GM21576 (cell line): ENCODE measurements at regions not wholly inside any gene's neighbourhood (a gene's known extent, or its start where the extent isn't known, plus 50 kb on each side); places are given as distances from the start of the nearest gene placed in this dataset.

Experiments used
- ATAC-seq: cut with Tn5 transposase; IDR thresholded peaks from one replicate; pipeline ENCODE4 v1.9.1; 2021; ENCODE audit warnings: mild to moderate bottlenecking, moderate library complexity; ENCODE audit not compliant: unreplicated experiment

DNA sequence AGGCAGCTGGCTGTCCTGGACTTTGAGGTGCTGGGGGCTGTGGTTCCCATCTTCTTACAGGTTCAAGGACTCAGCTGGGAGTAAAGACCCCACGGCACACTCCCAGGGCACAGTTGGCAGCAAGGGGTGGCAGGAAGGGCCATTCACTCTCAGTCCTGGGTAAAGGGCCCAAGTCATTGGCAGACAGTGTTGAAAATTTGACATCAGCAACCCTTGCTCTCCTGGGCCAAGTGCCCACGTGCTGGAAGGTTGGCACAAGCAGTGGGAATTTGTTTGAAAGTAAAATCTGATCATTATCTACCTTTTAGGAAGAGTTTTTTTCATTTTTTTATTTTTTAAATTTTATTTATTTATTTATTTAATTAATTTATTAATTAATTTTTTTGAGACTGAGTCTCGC, 241.6 kb upstream of the MKI67 start:
- ATAC-seq: no peak

DNA sequence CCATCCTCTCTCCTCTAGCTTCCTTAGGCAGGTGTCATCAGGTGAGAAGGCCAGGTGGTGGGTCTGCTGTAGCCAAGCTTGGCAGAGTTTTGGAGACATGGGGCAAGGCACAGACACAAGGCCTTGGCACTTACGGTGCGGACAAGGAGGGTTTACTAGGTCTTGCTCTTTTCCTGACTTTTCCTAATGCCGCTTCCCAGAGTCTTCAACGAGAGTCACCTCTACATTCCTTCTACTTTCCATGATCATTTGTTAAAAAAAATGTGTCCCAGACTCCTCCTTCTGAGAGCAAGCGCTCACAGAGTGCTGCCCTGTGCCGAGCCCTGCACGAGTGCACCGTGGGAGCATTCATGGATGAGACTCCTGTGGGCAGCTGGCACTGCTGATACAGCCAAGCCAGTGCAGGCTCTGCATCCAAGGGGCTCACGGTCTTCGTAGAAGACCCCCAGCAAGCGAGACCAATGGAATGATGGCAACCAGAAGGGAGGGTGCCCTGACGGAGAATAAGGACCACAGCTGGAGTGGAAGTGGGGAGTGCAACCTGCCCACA, 243.0 kb upstream of the MKI67 start:
- ATAC-seq: no peak

DNA sequence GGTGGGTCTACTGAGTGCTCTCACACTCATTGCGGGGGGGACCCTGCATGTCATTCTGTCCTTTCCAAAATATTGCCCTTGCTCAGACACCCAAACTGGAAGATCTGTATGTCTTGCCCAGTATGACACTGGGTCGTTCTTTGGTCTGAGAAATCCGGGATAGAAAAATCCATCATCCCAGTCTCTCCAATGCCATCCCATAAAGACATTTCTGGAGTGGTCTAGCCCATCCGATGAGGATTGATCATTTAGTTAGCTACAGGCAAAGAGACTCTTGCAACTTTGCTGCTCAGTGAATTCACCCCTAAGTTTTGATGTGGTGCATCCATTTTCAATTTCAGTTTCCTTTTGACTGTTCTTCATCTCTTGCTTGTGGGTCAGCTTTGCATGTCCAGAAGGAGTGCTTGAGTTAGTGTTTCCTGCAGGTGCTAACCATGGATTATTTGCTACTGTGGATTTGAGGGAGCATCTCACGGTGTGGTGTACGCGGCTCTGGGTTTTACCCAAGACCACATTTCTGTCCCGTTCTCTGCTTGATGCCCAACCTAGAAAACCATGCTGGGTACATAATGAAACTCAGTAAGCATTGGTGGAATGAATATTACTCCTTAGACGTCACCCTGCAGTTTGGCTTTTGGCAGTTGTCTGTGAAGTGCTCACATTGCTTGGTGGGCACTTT, 247.0 kb upstream of the MKI67 start:
- ATAC-seq: peak; percentile 88

DNA sequence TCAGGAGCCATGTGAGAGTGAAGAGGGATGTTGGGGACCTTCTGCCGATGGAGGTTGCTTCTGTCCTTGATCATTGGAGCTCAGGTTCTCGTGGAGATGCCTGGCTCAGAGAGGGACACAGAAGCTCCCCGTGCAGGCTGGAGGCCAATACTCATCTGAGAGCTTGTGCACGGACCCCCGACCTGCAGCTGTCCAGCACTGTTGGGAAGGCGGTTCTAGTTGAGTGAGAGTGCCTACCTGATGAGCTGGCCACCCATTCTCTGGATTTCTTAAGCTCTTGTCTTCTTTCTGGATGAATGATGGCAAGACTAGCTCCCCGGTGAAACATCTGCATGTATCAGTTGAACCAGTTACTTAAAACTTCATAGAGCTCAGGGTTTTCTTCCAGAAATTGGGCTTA, 247.6 kb upstream of the MKI67 start:
- ATAC-seq: no peak

GRCh38 chr10:128375171-128375570, 248.9 kb upstream of the MKI67 start:
- no peak for ATAC-seq

DNA sequence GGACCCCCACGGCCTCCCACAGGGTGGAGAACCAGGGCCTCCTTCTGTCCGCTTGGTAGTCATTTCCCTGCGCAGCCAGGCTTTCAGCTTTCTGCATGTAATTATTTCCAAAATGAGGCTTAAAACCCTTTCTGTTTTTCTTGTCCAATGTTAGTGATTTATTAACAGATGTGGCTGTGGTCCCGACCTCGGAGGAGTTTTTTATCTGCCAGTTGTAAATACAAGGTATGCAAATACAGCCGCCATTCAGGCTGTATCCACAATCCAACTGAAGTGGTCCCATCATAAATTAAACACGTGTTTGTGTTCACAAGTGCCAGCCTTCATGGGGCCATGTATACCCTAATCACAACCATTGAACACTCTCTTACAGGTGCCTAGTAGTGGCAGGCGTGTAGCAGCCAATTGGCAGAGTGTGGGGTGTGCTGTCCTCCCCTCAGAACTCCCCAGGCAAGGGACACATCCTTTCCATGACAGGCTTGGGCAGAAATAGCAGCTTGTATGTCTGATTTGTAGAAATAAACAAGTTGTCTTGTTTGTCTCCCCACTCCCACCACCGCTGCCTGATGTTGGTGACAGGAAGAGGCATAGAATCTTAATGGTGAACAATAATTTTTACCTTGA, 251.3 kb upstream of the MKI67 start:
- ATAC-seq: no peak

DNA sequence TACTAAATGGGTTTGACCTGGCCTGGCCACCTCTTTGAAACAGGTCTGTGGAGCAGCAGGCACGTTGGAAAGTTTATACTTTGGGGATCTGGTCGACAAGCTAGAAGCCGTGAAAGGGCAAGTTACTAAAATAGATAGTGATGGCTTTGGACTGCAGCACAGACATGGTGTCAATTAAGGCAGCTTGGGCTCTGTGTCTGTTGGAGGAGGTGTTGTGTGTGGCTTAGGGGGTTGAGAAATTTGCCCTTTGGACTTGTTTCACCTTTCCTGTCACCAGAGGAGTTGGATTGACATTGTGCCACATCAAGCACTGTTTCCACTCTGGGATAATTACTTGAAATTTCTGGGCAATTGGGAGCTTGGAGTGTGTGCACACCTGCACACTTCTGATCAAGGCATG, 251.8 kb upstream of the MKI67 start:
- ATAC-seq: no peak

- ATAC-seq: no peak
These were observed 254.7 kb upstream of the MKI67 start for GRCh38 chr10:128380946-128381345.

DNA sequence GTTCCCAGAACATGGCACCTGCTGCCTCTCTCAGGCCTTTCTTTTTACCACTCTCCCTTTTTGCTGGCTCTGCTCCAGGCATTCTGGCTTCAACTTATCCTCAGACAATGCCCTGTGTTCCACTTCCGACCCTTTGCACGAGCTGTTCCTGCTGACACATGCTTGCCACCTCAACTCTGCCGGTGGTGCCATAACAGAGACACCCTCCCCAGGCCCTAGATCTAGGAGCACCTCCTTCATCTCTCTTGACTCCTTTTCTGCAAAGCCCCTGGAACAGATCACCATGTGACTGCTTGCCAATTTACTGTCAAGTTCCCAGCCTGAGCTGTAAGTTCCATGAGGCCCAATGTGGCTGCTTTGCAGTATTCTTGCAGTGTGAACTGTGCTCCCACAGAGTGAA, 256.0 kb upstream of the MKI67 start:
- ATAC-seq: no peak

DNA sequence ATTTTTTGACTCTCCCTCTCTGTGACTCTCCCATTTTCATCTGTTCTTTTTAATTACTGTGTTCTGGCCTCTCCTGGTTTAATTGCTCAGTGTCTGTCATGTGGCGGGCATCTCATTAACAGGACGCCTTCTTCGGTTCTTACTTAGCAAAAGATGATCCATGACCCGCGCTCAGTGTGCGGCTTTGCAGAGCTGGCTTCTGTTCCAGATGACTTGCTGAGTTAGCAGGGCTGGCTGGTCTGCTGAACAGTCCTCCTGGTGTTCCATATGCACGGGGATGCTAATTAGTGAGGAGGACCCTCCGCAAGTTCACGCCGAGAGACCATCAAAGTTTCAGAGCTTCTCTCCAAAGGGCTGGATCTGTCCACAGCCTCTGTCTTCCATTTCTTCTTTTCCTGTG, 258.6 kb upstream of the MKI67 start:
- ATAC-seq: no peak

DNA sequence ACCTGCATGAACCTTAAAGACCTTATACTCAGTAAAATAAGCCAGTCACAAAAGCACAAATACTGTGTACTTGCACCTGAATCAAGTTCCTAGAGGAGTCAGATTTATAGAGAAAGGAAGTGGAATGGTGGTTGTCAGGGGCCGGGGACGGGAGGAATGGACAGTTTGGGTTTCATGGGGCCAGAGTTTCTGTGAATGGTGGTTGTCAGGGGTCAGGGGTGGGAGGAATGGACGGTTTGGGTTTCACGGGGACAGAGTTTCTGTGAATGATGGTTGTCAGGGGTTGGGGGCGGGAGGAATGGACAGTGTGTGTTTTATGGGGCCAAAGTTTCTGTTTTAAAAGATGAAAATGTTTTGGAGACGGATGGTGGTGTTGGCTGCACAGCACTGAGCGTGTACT, 260.0 kb upstream of the MKI67 start:
- no peak for ATAC-seq

GRCh38 chr10:128386816-128387604, 260.8 kb upstream of the MKI67 start:
- ATAC-seq: no peak

DNA sequence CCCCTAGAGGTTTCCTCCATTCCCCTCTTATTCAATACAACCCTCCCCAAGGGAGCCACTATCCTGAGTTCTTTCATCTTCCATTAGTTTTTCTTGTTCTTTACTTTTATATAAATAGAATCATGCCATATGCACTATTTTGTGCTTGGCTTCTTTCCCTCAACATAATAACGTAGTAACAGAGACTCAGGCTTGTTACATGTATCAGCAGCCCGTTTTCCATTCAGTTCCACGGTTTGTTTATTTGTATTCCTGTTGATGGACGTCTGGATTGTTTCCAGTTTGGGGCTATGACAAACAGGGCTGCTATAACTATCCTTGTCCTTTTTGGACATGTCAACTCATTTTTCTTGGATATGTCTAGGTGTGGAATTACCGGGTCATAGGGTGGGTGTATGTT, 264.4 kb upstream of the MKI67 start:
- ATAC-seq: no peak

DNA sequence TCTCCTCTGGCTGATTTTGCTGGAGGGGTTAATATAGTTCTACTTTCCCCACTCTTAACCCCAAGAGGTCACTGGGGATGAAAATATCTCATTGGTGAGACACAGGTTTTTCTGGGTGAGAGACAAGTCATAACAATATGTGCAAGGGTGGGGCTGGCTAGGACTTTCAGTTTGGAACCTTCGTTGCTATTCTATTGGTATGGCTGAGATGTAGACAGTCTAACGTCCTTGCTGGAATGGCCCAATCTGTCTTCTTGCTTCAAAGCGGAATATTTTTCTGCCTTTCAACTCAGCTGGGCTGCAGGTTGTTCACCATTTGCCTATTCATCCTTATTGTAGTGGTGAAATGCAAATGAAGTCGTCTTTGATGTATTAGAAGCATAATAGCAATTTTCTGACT, 267.3 kb upstream of the MKI67 start:
- ATAC-seq: no peak

DNA sequence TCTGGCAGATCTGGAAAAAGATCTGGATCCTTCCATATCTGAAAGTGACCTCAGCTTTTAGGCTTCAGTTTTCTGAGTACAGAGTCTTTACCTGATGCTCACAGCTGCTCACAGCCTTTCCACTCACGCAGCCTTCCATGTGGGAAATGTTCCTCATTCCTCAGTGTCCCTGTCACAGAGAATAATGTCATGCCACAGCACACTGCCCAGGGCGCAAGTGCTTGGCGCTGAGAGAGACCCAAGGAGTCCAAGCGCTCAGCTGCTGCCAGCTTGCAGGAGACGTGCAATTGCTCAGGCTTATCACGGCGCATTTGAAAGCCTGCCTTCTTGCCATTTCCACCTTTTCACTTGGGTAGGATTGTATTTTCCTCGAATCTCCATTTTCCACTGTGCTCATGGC, 271.9 kb upstream of the MKI67 start:
- no peak for ATAC-seq

DNA sequence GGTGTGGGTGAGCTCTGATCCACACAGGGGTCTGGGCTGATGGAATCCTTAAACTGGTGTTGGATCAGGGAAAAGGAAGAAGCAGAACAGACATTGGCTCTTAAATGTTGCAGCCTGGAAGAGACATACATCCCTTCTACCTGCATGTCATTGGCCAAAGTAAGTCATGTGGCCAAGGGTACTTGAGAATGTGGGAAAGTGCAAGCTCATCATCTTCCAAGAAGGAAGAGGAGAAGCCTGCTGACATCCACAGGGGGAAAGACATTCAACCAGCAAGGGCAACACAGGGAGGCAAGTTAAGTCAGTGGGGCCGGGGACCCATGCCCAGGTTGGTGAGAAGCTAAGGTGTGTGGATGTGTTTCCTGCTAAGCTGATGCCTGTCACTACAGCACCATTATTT, 272.8 kb upstream of the MKI67 start:
- ATAC-seq: no peak

DNA sequence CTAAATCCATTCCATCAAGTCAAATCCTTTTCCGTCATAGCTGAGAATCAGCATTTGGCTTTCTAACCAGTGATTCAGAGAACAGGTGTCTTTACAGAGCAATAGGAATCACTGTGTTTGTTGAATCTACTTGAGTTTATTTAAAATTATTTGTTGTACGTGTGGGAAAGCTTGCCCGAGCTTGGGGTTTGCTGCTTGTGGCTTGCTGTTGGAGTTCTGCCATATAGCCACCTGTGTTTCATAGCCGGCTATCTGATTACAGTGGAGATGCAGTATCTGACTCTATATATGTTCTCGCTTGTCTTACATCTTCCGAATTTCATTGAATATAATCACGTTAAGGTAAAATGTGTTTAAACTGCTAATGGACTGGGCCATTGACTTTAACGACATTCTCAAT, 274.3 kb upstream of the MKI67 start:
- ATAC-seq: no peak

- ATAC-seq: no peak
These were observed 279.2 kb upstream of the MKI67 start for GRCh38 chr10:128405450-128405849.

- ATAC-seq: no peak
These were observed 285.4 kb upstream of the MKI67 start for GRCh38 chr10:128411643-128412042.

DNA sequence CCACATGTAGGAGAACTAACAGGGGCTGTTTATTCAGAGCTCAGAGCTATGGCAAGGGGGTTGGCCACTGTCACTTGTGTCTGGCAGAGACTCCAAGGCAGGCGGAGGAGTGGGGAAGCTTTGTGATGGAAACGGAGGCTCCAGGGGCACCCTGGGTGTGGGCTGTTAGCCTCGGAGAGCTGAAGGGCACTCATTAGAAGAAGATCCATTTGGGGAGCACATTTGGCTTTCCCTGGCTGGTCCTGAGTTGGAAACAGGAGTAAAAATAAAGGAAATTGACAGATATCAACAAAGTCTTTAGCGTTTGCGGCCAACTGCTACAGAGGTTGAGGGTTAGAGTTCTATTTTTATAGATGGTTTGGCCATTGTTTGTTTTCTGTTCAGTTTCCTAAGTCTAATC, 288.3 kb upstream of the MKI67 start:
- ATAC-seq: no peak

GRCh38 chr10:128416231-128416630, 290.0 kb upstream of the MKI67 start:
- ATAC-seq: no peak

GRCh38 chr10:128417826-128418225, 291.6 kb upstream of the MKI67 start:
- no peak for ATAC-seq
